ENCODE measurements at regions not wholly inside any gene's neighbourhood (a gene's known extent, or its start where the extent isn't known, plus 50 kb on each side); places are given as distances from the start of the nearest gene placed in this dataset.
"Not testable (repeated sequence)": the region's sequence is repeated elsewhere in the genome, so short reads cannot be mapped to it uniquely, and the experiment has no call there.

DNA sequence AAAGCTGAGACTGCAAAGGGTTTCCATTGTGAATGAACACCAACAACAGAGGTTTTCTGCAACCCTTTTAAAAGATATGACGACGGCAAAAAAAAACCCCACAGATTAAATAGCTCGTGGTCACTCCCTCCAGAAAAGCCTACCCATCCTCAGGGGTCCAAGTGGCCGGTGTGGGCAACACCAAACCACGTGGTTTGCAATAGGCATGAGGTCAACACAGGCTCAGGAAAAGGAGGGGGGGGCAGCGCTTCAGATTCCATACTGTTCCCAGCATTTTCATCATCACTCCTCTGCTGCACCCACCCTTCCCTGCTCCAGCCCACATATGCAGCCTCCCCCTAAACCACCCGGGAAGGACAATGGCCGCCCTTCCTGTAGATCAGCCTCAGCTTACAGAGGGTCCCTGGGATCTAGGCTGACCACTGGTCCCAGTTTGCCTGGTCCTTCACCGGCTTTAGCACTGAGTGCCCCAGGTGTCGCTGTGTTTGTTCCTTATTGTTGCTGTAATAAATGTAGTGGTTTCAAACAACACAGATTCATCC is 122.8 kb upstream of the PHACTR3 start:
- intact Hi-C loops (cut with DNase I) = no loop called here
- ATAC-seq (no peak), DNase-seq (ENCODE audit: low spot score) (no peak)

DNA sequence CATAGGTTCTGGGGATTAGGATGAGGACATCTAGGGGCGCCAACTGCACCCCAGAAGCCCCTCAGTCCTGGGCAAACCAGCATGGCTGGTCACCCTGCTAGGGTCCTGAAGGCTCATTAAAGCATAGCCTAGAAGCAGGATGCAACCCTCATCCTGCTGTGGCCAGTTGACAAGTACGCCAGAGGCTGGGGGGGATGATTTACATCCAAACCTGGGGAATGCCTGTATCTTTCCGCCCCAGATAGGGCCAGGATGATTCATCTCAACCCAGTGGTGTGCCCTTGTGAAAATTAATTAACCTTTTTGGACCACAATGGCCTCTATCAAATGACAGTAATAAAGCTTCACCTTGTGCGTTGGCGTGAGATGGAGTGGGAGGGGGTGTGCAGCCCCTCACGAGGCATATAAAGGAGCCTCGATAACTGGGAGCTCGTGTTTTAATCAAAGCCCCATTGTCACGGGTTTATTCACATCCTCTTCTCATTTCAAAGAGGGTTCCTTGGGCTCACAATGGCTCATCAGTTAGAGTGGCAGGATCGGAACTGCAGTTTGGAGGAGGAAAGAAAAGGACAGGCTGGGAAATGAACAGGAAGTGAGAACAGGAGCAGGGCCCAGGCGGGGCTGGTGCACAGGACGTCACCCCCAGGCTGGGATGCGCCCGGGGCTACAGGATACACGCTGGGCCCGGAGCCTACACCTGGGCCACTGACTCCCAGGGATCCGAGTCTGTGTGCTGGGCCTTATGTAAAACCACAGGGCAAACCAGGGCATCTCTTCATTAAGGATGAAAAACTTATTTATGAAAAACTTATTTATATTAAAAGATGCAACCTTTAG is 121.8 kb upstream of the PHACTR3 start:
- intact Hi-C loops (cut with DNase I) = no loop called here
- no peak for DNase-seq (ENCODE audit: low spot score)
- ATAC-seq = no peak

DNA sequence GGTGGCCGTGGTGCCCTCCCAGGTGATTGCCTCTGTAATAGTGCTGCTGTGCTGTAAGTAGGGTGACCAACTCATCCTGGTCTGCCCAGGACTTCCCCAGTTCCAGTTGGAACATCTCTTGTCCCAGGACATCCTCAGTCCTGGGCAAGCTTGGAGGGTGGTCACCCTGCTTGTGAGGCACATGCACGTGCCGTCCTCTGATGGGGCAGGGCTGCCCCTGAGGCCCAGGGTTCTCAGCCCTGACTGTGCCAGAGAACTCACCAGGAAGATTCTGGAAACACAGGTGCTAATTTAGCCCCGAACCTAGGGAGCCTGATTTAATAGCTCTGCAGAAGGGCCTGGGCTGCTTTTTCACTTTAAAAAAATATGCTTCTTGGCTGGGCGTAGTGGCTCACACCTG is 120.9 kb upstream of the PHACTR3 start:
- no peak for DNase-seq (ENCODE audit: low spot score)
- intact Hi-C loops (cut with DNase I) = no loop called here
- no peak for ATAC-seq

DNA sequence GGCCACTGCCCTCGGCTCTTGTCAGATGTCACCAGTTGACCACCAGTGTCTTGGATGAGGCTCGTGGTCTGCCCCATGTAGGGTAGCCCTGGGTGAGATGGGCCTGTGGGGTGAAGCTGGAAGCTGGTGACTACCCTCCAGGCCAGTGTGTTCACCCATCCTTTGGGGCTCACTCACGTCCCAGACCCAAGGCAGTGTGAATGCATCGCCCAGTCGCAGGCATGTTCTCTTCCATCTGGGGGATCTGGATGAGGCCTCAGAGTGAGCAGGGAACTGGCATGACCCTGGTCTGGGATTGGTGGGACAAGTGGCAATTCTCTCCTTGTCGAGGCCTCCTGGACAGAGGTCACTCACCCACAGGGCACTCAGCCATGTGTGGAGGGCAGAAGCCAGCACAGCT is 120.1 kb upstream of the PHACTR3 start:
- intact Hi-C loops (cut with DNase I) = no loop called here
- ATAC-seq = no peak

DNA sequence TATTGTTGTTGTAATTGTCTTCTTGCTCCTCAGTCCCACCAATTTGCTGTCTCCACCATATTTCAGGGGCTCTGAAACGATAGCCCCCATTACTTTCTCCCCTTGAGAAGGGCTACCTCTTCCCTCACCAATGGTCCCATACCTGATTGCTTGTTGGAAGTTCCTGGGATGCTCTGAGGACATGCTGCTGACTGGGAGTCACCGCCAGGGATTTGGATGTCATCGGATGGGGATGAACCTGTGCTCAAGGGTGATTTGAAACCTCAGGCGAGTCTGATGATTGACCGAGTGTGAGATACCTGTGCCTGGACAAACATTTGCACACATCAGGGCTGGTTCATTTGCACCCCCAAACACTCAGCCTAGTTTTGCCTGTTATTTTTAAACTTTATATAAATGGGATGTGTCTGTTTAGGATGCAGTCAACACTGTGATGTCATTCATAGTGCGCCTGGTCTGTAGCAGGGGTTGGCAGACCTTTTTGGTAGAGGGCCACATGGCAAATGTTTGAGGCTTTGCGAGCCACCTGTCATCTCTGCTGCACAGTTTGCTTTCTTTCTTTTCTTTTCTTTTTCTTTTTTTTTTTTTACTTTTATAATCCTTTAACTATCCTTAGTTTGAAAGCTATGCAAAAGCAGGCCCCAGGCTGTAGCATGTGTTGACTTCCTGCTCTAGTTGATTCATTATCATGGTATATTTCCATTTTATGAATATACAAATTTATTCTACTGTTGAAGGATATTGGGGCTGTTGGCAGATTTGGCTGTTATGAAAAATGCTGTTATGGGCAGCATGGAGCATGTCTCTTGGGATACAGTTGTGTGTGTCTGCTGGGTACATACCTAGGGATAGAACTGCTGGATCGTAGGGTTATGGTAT is 118.5 kb upstream of the PHACTR3 start:
- ATAC-seq = no peak
- intact Hi-C loops (cut with DNase I) = no loop called here
- DNase-seq (ENCODE audit: low spot score) = no peak

More for the DNA sequence above, 120.1 kb upstream of the PHACTR3 start:
- DNase-seq (ENCODE audit: low spot score) = no peak

DNA sequence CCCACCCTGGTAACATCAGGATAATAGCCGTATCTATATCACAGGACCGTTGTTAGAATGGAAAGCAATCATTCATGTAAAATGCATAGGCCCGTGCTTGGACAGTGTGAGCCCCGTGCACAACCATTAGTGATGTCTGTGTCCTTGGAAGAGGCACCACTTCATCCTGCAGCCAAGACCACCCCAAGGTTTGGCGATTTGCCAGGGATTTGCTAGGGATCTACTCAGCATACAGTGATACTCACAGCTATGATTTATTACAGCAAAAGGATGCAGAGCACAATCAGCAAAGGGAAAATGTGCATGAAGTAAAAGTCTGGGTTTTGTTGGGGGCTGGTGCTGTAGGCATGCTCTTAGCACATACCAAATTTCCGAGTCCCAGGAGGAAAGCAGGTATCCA is 115.9 kb upstream of the PHACTR3 start:
- DNase-seq (ENCODE audit: low spot score); ATAC-seq; intact Hi-C loops (cut with DNase I): not testable (repeated sequence)

DNA sequence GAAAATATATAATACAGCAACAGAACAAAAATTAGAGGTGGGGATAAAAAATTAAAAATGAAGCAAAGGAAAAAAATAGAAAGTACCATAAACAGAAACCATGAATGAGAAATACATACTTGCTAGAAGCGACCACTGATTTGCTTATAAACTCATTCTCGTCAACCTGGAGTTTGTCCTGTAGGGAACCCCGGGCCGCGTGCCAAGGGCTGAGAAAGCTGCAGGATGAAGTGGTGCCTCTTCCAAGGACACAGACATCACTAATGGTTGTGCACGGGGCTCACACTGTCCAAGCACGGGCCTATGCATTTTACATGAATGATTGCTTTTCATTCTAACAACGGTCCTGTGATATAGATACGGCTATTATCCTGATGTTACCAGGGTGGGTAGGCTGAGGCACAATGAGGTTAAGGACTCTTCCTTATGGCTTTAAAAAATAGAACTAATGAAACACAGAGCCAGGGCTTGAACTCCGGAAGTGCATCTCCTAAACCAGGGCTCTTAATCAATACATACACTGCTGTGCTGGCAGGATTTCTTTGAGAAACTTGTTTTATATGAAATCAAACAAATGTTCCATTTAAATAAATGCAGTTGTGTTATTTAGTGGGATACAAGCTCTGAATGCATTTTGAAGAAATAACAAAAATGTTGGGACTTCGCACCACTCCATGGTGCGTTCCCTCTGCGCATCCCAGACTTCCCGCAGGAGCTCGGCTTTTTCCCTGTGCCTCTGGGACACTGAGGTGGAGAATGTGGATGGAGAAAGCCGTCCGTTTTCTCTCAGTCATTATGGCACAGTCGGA is 113.9 kb upstream of the PHACTR3 start:
- DNase-seq (ENCODE audit: low spot score); intact Hi-C loops (cut with DNase I); ATAC-seq: not testable (repeated sequence)

DNA sequence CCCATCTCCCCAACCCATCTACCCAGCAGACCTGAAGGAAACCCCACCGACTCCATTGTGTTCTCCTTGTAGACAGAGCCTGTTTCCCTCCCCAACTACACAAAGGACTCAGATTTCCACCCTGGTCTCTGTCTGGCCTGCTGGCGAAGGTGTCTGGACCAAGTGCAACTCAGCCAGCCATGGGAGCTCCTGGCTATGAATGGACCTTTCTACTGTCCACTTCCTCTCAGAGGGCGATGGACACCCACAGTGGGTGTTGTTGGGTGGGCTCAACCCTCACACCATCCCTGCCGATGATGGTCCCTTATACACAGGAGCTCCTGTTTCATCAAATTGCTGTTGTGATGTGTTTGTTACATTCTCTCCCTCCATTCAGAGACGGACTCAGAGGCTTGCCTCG is 112.5 kb upstream of the PHACTR3 start:
- intact Hi-C loops (cut with DNase I) = no loop called here
- ATAC-seq = no peak
- no peak for DNase-seq (ENCODE audit: low spot score)

DNA sequence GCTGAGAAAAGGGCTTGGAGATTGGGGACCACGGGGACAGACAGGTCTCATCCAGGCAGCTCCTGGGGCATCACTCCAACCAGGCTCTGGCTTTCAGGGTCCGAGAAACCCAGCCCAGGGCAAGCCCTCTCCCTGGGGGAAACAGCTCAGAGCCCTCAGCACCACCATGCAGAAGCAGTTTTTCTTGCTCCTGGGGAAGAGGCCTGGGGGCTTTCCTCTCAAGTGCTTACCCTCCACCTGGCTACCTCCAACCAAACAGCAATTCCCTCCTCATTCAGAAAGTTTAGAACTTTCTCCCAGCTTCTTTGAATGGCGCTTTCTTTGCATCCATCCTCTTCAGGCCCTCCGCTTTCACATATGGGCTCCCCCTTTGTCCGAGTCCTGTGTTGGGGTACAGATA is 110.4 kb upstream of the PHACTR3 start:
- DNase-seq (ENCODE audit: low spot score) = no peak
- intact Hi-C loops (cut with DNase I) = no loop called here
- no peak for ATAC-seq

DNA sequence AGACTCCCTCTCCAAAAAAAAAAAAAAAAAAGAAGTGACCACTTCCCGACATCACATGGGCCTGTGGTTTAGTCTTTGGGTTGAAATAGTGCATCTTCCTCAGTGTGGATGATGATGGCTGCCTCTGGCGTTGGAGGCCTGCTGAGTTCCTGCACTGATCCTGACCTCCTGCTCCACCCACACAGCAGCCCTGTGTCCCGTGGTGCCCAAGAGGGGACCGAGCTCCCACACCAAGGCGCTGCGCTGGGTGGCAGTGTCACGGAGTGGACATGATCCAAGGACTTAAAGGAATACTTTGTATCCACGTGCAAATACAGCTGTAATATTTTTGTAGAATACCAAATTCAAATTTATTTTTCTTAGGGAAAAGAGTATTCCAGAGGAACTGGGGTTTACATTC is 109.2 kb upstream of the PHACTR3 start:
- no peak for DNase-seq (ENCODE audit: low spot score)
- no peak for ATAC-seq
- intact Hi-C loops (cut with DNase I) = no loop called here

DNA sequence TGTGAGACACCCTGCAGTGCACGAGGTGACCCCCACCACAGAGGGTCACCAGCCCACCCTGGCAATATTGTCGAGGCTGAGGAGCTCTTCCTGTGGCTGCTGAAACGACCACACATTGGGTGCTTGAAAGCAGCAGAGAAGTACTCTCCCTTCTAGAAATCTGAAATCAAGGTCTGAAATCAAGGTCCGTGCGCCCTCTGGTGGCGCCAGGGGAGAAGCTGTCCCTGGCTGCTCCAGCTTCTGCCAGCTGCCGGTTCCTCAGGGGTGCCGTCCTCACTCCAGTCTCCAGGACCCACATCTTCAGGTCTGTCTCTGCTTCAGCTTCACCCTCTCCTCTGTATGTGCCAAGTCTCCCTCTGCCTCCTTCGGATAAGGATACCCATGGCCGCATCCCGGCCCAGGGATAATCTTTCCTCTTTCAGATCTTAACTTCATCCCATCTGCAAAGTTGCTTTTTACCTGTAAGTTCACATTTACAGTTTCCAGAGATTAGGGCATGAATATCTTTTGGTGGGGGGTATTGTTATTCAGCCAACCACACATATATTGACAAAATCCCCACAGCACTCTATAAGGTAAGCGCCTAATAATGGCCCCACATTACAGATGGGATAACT is 108.3 kb upstream of the PHACTR3 start:
- peak; percentile 81 for DNase-seq (ENCODE audit: low spot score)
- peak; percentile 67 for ATAC-seq
- intact Hi-C loops (cut with DNase I) = no loop called here

DNA sequence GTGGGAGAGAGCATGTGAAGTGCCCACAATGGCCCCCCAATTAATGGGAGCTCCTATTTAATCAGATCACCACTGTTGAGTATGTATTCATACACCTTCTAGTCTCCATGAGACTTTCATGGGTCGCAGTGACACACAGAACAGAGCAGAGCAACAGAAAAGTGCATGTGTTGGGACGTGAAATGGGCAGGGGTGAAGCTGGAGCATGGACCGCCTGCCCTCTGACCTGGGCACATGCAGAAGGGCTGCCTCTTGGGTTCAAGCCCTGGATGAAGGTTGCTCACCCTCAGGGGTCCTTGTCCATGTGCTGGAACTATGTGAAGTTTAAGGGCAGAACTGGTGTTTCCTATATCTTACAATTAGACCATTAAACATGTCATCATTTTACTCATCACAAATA is 106.0 kb upstream of the PHACTR3 start:
- intact Hi-C loops (cut with DNase I) = no loop called here
- ATAC-seq = no peak

DNA sequence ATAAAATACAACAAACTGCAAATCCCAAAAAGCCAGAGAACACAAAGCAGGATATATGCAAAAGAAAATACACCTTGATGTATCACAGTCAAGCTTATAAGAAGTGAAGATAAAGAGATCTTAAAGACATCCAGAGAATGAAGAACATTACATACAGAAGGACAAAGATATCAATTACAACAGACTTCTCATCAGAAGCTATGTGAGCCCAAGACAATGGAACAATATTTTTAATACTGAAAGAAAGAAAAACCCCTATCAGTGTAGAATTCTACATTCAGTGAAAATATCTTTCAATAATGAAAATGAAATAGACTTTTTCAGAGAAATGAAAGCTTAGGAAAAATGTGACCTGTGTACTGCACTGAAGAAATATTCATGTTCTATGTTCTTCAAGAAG is 104.5 kb upstream of the PHACTR3 start:
- DNase-seq (ENCODE audit: low spot score) (no peak), ATAC-seq (no peak)
- intact Hi-C loops (cut with DNase I) = no loop called here

More for the DNA sequence above, 106.0 kb upstream of the PHACTR3 start:
- no peak for DNase-seq (ENCODE audit: low spot score)

DNA sequence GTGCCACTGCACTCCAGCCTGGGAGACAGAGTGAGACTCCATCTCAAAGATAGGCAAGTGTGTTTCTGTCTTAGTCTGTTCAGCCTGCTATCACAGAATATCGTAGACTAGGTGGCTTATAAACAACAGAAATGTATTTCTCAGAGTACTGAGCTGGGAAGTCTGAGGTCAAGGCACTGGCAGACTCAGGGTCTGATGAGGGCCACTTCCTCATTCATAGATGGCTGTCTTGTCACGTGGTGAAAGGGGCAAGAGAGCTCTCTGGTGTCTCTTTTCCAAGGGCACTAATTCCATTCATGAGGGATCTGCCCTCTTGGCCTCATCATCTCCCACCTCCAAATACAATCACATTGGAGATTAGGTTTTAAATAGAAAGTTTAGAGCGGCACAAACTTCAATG is 95.6 kb upstream of the PHACTR3 start:
- intact Hi-C loops (cut with DNase I) = no loop called here
- ATAC-seq (no peak), DNase-seq (ENCODE audit: low spot score) (no peak)

DNA sequence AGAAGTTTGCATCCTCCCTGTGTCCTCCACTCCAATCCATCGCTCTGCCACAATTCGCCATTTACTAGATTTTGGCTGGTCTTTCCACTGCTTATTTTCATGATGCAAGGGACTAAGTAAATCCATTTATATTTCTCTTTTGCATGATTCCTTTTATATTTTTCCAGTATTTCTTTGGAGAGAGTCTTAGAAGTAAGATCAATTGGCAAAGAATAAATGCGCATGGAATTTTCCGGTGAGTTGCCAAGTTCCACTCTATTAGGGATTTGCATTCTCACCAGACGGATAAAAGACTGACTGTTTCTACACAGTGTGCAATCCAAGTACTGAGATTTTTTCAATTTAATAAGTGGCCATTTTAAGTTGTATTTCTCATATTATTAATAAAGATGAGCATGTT is 91.7 kb upstream of the PHACTR3 start:
- ATAC-seq (no peak), DNase-seq (ENCODE audit: low spot score) (no peak)
- intact Hi-C loops (cut with DNase I) = no loop called here

DNA sequence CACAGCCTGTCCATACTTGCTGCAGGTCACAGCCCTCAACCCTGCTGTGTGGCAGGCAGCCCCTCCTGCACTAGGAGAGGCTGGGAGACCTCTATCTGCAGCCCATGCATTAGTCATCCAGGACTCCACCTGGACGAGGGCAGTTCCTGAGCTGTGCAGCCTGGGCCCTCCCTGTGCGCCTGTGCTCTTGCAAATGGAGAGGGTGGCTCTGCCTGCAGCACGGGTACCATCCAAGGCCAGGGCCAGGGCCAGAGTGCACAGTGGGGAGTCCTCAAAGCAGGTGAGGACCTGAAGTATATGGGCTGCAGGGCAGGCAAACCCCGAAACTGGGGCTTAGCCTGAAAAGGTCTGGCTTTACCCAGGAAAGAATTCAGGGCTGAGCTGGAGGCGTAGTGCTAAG is 89.8 kb upstream of the PHACTR3 start:
- intact Hi-C loops (cut with DNase I) = no loop called here
- DNase-seq (ENCODE audit: low spot score) (no peak), ATAC-seq (no peak)

DNA sequence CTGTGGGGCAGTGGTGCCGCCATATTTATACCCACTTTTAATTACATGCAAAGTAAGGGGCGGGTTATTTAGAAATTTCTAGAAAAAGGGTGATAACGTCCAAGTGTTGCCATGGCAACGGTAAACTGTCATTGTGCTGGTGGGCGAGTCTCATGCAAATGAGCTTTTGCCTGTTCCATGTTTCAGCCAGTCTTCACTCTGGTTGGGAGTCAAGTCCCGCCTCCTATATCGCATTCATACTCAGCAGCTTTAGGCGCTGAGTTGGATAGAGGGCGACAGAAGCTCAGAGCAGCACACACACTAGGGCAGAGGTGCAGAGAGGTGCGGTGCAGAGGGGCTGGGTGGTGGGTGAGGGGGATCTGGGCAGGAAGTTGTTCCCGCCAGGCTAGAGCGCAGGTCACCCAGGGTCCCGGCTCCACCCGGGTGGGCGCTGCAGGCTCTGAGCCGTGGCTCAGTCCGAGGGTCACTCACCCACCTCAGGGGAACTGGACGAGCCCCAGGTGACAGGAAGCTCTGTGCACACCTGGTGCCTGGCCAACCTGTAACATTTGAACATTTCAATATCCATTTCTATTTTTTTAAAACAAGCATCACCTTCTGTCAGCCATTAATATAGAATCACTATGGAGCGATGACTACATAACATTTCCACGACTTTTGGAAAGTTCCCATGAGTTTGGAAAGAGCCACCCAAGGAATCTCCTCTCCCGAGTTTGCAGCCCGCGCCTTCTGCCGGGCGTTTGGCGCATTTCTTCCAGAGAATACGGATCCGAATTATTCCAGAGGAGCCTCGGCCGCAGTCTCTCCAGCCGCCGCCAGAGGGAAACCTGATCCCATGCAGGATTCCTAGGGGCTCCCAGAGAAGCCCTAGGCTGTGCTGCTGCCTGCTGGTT is 89.1 kb upstream of the PHACTR3 start:
- intact Hi-C loops (cut with DNase I) = no loop called here
- peak; percentile 81 for DNase-seq (ENCODE audit: low spot score)
- peak; percentile 77 for ATAC-seq

DNA sequence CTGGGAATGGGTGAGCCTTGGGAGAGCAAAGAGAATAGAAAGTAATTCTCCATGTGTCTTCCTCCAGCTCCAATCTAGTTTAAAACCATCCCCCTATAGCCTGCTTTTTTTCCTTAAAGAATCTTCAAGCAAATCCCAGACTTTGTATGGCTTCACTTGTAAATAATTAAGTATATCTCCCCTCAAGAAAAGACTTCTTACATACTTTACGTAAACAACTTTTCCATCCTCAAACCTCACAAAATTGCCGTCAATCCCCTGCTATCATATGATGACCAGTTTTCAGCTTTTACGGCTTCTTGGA is 88.5 kb upstream of the PHACTR3 start:
- DNase-seq (ENCODE audit: low spot score) = no peak
- no peak for ATAC-seq
- intact Hi-C loops (cut with DNase I) = no loop called here
